PC-3 (cell line): ENCODE measurements at regions not wholly inside any gene's neighbourhood (a gene's known extent, or its start where the extent isn't known, plus 50 kb on each side); places are given as distances from the start of the nearest gene placed in this dataset.
"Not testable (repeated sequence)": the region's sequence is repeated elsewhere in the genome, so short reads cannot be mapped to it uniquely, and the experiment has no call there.

Source experiments
- ATAC-seq: fragments of 200-7000 bp; cut with Tn5 transposase; 2 replicates; pipeline ENCODE4 v1.9.1; 2020; ENCODE audit warnings: mild to moderate bottlenecking, moderate library complexity
- BruUV-seq: library from RNA; stranded (reverse); fragments of 400-500 nt; replicated peaks from 2 replicates; lab custom pipeline; 2021; lab: Mats Ljungman, UMichigan
- CTCF ChIA-PET: fragments of 300-600 bp; sonication (Branson Sonifier 250); formaldehyde crosslinking; loops from one replicate; lab custom pipeline; 2022; ENCODE audit warnings: antibody characterized with exemption; lab: Charles Lee
- POLR2A ChIA-PET: fragments of 300-600 bp; sonication (Branson Sonifier 250); formaldehyde crosslinking; loops from one replicate; lab custom pipeline; 2022; ENCODE audit warnings: antibody characterized with exemption; ENCODE audit not compliant: unreplicated experiment; lab: Charles Lee
- DNase-seq: peaks from one replicate; pipeline ENCODE4 v3.0.0-alpha.2; 2015
- H2AFZ ChIP-seq: fragments of 300-600 bp; sonication (generic); 2 replicates; pipeline ENCODE4 v1.6.0; 2016; ENCODE audit warnings: antibody characterized with exemption, low read length
- H3F3A ChIP-seq: fragments of 300-600 bp; sonication (generic); one replicate; pipeline ENCODE4 v1.6.0; 2017; ENCODE audit warnings: antibody characterized with exemption, low read length, control low read depth, mild to moderate bottlenecking; ENCODE audit not compliant: unreplicated experiment
- H3K27ac ChIP-seq: fragments of 300-600 bp; sonication (generic); 2 replicates; pipeline ENCODE4 v1.5.1; 2016; ENCODE audit warnings: mild to moderate bottlenecking, low read length
- H3K27me3 ChIP-seq: fragments of 300-600 bp; sonication (generic); 2 replicates; pipeline ENCODE4 v1.6.1; 2016; ENCODE audit warnings: low read length, mixed read lengths
- H3K36me3 ChIP-seq: fragments of 300-600 bp; sonication (generic); 2 replicates; pipeline ENCODE4 v1.6.1; 2016; ENCODE audit warnings: low read depth, mixed run types, low read length, mixed read lengths
- H3K4me1 ChIP-seq: fragments of 300-600 bp; sonication (generic); 2 replicates; pipeline ENCODE4 v1.5.1; 2016; ENCODE audit warnings: low read length; ENCODE audit not compliant: insufficient read depth
- H3K4me2 ChIP-seq: fragments of 300-600 bp; sonication (generic); 2 replicates; pipeline ENCODE4 v1.6.0; 2016; ENCODE audit warnings: low read length
- H3K4me3 ChIP-seq: fragments of 300-600 bp; sonication (generic); 2 replicates; pipeline ENCODE4 v1.5.1; 2016; ENCODE audit warnings: mild to moderate bottlenecking, low read length, mixed read lengths
- H3K79me2 ChIP-seq: fragments of 300-600 bp; sonication (generic); 2 replicates; pipeline ENCODE4 v1.6.1; 2017; ENCODE audit warnings: low read length, mixed read lengths
- H3K9ac ChIP-seq: fragments of 300-600 bp; sonication (generic); 2 replicates; pipeline ENCODE4 v1.6.0; 2016; ENCODE audit warnings: mild to moderate bottlenecking, low read length
- H3K9me2 ChIP-seq: fragments of 300-600 bp; sonication (generic); replicated peaks from 2 replicates; pipeline ENCODE4 v1.6.1; 2016; ENCODE audit warnings: mixed run types, low read length, mixed read lengths
- H3K9me3 ChIP-seq: fragments of 300-600 bp; sonication (generic); 2 replicates; pipeline ENCODE4 v1.6.1; 2016; ENCODE audit warnings: low read length, mixed read lengths
- H4K20me1 ChIP-seq: fragments of 300-600 bp; sonication (generic); 2 replicates; pipeline ENCODE4 v1.6.1; 2016; ENCODE audit warnings: low read length, mixed read lengths
- EZH2 ChIP-seq: fragments of 300-600 bp; sonication (generic); IDR thresholded peaks from one replicate; pipeline ENCODE4 v1.6.1; 2017; ENCODE audit warnings: antibody characterized with exemption, mild to moderate bottlenecking, low read length; ENCODE audit not compliant: unreplicated experiment
- EZH2phosphoT487 ChIP-seq: fragments of 300-600 bp; sonication (generic); IDR thresholded peaks from 2 replicates; pipeline ENCODE4 v1.6.1; 2018; ENCODE audit warnings: mild to moderate bottlenecking, antibody characterized with exemption, low read length, borderline replicate concordance
- intact Hi-C: fragments of 100-400 bp; cut with micrococcal nuclease; formaldehyde crosslinking; loops from 2 replicates; pipeline ENCODE4 v1.9.0; 2023
- TF ChIP-seq, protein P1 (sequence below): fragments of 300-600 bp; sonication (generic); conservative IDR thresholded peaks from 2 replicates; pipeline ENCODE4 v1.5.1; 2017; ENCODE audit warnings: antibody characterized with exemption, low read depth, mild to moderate bottlenecking, low read length

- no peaks in the 10 kb centered on the region for H3K27me3 ChIP-seq
- H3F3A ChIP-seq: no peaks in the 10 kb centered on the region
- H2AFZ ChIP-seq: no peak overlapping the region
- BruUV-seq: no TSS peak
- TF ChIP-seq EZH2phosphoT487: no peak
- TF ChIP-seq EZH2: no peak
- no peaks in the 10 kb centered on the region for H3K9me2 ChIP-seq
- no peaks in the 10 kb centered on the region for H4K20me1 ChIP-seq
- no peak overlapping the region for H3K4me3 ChIP-seq
- H3K9me3 ChIP-seq: no peaks in the 10 kb centered on the region
- CTCF ChIA-PET: no interaction called here
- peaks cover 11% of the 10 kb centered on the region for H3K4me1 ChIP-seq
- no peak overlapping the region for H3K9ac ChIP-seq
- H3K79me2 ChIP-seq: no peaks in the 10 kb centered on the region
- no peak overlapping the region for H3K27ac ChIP-seq
- DNase-seq: no peak
- H3K4me2 ChIP-seq: no peak overlapping the region
- ATAC-seq: no peak
- intact Hi-C loops: no loop called here
- no peaks in the 10 kb centered on the region for H3K36me3 ChIP-seq
- POLR2A ChIA-PET: no interaction called here
Measured at GRCh38 chr10:114720685-114721278, 62.7 kb upstream of the ABLIM1 start.

- H3K36me3 ChIP-seq, ATAC-seq, H3K27ac ChIP-seq, CTCF ChIA-PET, intact Hi-C loops, H3K4me1 ChIP-seq, BruUV-seq, H3K4me2 ChIP-seq, H3K27me3 ChIP-seq, H4K20me1 ChIP-seq, H3K79me2 ChIP-seq, POLR2A ChIA-PET, H3K9ac ChIP-seq, H3K9me2 ChIP-seq, H3K9me3 ChIP-seq, H3K4me3 ChIP-seq, DNase-seq, H2AFZ ChIP-seq, H3F3A ChIP-seq: not testable (repeated sequence)
Measured at GRCh38 chr10:114722136-114722535, 64.1 kb upstream of the ABLIM1 start.

GRCh38 chr10:114723361-114723760 is 65.3 kb upstream of the ABLIM1 start:
- H3K27me3 ChIP-seq: no peaks in the 10 kb centered on the region
- H3K9me3 ChIP-seq: no peaks in the 10 kb centered on the region
- no TSS peak for BruUV-seq
- H3K27ac ChIP-seq: no peak overlapping the region
- H3K4me3 ChIP-seq: no peak overlapping the region
- H3K36me3 ChIP-seq: no peaks in the 10 kb centered on the region
- H3K4me2 ChIP-seq: no peak overlapping the region
- no peaks in the 10 kb centered on the region for H3F3A ChIP-seq
- H3K79me2 ChIP-seq: no peaks in the 10 kb centered on the region
- H3K9ac ChIP-seq: no peak overlapping the region
- H2AFZ ChIP-seq: no peak overlapping the region
- no peaks in the 10 kb centered on the region for H3K9me2 ChIP-seq
- ChIA-PET POLR2A (no interaction called here), CTCF (no interaction called here)
- H4K20me1 ChIP-seq: no peaks in the 10 kb centered on the region
- intact Hi-C loops: no loop called here
- H3K4me1 ChIP-seq: no peaks in the 10 kb centered on the region; the same call in none of the 2 replicates
- no peak for DNase-seq
- no peak for TF ChIP-seq EZH2
- TF ChIP-seq EZH2phosphoT487: no peak
- TF ChIP-seq, protein P1, sequence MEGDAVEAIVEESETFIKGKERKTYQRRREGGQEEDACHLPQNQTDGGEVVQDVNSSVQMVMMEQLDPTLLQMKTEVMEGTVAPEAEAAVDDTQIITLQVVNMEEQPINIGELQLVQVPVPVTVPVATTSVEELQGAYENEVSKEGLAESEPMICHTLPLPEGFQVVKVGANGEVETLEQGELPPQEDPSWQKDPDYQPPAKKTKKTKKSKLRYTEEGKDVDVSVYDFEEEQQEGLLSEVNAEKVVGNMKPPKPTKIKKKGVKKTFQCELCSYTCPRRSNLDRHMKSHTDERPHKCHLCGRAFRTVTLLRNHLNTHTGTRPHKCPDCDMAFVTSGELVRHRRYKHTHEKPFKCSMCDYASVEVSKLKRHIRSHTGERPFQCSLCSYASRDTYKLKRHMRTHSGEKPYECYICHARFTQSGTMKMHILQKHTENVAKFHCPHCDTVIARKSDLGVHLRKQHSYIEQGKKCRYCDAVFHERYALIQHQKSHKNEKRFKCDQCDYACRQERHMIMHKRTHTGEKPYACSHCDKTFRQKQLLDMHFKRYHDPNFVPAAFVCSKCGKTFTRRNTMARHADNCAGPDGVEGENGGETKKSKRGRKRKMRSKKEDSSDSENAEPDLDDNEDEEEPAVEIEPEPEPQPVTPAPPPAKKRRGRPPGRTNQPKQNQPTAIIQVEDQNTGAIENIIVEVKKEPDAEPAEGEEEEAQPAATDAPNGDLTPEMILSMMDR: no peak
- ATAC-seq: no peak
